HG02623 (cell line): ENCODE measurements at regions not wholly inside any gene's neighbourhood (a gene's known extent, or its start where the extent isn't known, plus 50 kb on each side); places are given as distances from the start of the nearest gene placed in this dataset.
"Not testable (repeated sequence)": the region's sequence is repeated elsewhere in the genome, so short reads cannot be mapped to it uniquely, and the experiment has no call there.

ENCODE experiments used
- ATAC-seq: cut with Tn5 transposase; IDR thresholded peaks from one replicate; pipeline ENCODE4 v1.9.1; 2021; ENCODE audit warnings: moderate library complexity; ENCODE audit not compliant: unreplicated experiment

DNA sequence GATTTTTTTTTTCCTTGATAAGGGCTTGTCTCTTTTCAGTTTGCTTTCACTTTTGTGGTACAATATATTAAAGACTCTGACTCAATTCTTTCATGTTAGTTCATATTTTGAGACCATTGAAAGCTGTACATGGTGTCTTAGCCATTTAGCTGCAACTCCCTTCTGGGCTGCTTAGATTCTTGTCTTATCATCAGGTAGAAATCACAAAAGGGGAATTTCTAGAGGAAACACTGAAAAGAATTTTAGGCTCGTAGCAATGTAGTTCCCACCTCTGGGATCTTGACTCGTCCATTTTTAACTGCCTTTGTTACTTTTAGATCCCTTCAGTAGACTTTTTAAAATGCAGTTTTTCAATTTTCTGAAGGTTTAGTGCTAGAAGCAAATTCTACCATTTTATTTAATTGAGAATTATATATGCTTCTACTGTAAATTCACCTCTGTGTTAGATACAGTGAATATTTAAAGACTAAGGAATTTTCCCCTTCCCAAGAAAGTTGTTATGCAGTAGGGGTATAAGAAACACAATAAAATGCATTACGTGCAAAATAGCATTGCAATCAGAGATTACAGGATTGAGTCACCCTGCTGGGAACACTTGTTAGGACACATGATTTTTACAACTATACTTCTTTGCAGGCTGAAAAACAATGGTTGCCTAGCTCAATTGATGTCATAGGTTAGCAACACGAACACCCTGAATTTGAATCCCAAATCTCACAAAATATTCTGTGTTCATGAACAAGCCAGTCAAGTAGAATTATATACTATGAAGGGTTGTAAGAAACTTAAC is 772.7 kb downstream of the PDCD6IP start:
- no peak for ATAC-seq

DNA sequence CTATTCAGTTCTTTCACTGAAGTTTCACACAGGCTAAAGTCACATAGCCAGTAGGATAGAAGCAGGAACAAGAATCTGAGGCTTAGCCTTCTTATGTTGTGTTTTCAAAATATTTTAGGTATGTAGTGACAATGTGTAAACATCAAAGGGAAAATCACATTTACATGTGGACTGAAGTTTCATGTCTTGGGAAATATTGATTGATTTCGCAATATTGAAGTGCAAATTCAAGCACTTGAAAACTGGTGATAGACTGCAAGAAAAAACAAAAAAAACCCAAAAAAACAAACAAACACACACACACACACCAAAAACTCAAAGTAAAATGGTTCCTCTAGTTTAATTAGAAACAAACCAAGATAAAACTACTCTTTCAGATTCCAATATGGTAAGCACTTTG is 773.3 kb downstream of the PDCD6IP start:
- no peak for ATAC-seq

DNA sequence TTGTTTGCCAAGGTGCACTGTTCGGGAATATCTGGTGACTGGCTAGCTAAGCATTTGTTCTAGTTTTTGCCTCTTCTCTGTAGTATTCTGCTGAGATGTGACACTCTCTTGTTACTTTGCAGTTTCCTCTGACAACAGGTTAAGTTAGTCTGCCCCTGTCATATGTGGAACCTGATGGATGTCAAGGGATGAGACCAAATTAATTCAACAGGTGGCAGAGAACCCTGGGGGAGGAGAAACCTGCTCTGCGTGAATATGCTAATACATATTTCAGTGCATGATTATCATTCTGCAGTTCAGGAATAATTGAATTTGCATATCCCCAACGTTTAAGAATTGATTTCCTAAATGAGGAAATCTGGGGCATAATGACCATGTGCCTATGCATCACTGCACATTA is 777.3 kb downstream of the PDCD6IP start:
- no peak for ATAC-seq

DNA sequence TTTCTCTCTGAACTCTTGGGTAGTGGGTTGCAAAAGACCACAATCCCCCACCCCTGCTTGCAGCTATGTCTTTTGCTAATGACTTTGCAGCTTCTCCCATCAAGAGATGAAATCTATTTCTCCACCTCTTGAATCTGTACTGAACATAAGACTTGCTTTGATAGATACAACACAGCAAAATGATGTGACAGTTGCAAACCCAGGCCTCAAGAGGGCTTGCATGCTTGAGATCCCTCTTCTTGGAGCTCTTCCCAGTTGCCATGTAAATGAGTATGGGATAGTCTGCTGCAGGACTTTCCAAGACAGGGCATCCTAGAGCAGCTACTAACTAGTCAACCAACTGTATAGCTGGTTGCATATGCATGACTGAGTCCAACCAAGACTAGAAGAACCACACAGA is 783.6 kb downstream of the PDCD6IP start:
- ATAC-seq = no peak

DNA sequence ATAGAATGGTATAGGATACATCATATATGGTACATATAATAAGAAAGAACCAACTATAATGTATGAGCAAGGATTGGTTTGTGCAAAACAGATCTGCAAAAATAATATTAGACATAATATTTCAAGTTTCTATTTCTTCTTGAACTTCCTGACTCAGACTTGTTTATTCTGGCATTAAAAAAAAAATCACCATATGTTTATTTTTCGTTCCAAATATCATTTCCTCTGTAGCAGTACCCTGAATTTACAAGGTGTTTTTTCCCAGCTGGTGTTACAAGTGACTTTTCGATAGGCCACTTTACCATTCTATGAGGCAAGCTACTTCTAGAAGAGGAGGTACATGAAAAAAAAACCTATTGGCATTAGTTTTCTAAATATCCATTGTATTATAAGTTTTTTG is 785.0 kb downstream of the PDCD6IP start:
- no peak for ATAC-seq

DNA sequence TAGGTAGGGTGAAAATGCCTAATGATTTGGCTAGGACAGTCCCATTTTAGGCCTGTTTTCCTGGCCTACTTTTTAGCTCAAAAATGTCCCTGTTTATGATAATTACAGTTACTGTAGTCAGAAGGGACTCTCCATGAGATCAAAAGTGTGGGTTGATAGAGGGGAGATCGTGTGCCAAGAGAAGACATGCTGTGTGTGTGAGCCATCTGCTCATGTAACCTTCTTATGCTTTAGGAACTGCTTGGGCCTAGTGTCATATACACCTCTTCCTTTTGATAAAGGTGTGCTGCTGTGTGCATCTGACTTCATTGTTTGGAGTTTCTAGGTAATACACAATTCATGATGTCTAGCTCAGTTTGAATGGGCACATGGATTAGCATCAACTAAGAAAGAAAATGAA is 786.5 kb downstream of the PDCD6IP start:
- ATAC-seq = no peak

DNA sequence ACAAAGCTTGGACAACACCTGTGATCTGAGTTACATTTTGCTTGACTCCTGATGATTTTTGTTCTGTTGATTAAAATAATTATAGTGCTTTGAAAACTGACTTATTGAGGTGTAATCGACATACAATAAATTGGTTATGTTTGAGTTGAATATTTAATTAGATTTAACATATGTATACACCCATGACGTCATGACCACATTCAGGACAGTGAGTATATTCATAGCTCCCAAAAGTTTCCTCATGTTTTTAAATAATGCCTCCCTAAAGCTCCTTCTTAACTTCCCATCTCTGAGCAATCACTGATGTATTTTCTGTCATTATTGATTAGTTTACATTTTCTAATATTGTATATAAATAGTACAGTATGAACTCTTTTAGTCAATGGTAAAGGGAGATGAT is 801.2 kb downstream of the PDCD6IP start:
- ATAC-seq = no peak

DNA sequence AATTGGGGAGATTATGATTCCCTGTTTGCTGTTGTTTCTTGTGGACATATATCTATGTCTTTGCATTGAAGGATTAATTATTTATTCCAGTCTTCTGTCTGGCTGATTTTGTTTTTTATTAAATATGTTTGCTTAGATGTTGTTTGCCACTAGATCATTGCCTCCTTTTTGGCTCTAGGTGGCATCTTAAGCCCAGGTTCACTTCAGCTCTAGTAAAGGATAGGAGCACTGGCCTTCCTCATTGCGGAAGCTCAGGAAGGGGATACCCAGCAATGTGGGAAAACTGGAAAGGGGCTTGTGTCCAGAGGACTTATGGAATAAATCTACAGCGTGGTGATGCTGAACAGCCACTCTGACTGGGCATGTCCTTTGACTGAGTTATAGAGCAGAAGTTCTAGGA is 821.6 kb downstream of the PDCD6IP start:
- no peak for ATAC-seq

DNA sequence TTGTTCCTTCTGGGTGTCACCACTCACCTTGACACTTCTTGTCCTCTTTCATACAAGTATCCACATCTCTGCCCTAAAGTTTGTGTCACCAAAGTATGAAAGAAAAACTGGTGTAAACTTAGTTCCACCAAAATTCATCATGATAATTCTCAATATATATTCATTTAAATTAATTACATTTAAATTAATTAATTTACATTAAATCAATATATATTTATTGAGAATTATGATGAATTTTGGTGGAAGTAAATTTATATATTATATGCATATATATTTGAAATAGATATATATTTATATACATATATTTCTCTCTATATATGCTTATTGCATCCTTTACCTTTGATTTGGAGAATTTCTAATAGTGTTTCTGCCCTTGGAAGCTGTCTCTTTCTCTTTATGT is 828.3 kb downstream of the PDCD6IP start:
- ATAC-seq = no peak

DNA sequence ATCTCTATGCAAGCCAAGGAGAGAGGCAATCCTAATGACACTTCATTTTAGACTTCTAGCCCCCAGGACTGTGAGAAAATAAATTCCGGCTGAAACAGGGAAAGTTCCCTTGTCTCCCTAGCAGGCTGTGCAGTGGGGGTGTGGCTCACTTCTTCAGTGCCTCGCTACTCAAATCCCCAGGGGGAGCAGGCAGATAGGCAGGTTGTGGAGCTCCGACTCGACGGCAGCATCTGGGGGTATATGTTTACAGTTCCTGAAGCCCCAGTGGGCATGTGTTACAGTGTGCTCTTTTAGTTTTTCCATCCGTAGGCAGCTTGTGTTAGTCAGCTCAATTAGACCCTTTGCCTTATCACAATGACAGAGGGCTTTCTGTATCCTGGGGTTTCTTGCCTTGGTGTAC is 836.5 kb downstream of the PDCD6IP start:
- no peak for ATAC-seq

DNA sequence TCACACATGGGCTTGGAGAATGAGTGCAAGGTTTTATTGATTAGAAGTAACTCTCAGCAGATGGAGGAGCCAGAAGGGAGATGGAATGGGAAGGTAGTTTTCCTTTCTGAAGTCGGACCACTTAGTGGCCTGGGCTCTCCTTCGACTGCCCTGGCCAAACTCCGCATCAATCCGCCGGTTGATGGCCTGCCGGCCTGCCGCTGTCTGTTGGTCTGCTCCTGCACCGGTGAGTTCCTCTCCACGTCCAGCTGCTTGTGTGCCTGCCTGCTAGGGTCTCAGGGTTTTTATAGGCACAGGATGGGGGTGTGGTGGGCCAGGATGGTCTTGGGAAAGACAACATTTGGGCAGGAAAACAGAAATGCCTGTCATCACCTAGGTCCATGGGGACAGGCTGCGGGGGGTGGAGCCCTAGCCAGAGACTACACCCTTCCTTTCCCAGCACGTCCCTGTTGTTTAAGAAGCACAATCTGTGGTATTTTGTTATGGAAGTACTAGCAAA is 837.0 kb downstream of the PDCD6IP start:
- ATAC-seq = no peak

DNA sequence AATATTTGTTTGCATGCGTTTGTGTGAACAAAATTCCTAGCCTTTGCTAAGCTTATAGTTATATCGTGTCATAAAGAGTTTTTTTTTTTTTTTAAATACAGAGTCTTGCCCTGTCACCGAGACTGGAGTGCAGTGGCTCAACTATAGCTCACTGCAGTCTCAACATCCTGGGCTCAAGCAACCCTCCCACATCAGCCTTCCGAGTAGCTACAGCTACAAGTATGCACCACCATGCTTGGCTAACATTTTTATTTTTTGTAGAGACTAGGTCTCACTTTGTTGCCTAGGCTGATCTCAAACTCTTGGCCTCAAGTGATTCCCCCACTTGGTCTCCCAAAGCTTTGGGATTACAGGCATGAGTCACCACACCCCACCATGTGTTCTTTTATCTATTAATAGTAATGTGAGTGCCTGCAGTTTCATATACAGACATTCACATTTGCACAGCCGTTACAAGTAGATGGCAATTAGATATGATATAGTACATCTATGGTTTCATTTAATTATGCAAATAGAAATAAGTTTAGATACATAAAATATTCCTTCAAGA is 848.6 kb downstream of the PDCD6IP start:
- no peak for ATAC-seq

DNA sequence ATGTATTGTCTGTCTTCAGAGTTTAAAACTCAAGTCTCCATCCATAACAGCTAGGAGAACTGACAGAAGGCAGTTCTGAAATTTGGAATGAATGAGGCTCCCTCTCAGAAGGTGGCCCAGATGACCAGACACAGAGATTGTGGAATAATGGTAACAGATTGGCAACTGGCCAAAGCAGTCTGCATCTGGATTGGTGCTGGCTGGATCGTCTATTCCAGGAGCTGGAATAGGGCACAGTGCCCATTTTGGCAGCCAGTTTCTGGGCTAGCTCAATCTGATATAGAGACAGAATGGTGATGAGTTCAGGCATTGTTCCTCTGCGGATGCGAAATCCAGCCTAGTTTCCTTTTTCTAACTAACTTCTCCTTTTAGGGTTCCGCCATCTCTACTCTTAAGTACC is 851.7 kb downstream of the PDCD6IP start:
- no peak for ATAC-seq

DNA sequence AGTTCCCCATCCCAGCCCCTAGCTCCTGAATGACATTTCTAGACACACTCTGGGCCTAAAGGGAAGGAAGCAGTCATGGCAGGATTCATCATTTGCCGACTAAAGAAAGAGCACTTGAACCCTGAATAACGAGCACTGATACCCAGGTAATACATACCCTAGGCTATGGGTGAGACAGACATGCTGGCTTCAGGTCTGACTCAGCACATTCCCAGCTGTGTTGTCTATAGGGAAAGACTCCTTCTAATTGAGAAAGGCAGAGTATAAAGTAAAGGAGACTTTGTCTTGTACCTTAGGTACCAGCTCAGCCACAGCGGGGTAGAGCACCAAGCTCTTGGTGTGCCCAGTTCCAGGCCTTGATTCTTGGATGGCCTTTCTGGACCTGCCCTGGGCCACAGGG is 870.5 kb downstream of the PDCD6IP start:
- no peak for ATAC-seq

DNA sequence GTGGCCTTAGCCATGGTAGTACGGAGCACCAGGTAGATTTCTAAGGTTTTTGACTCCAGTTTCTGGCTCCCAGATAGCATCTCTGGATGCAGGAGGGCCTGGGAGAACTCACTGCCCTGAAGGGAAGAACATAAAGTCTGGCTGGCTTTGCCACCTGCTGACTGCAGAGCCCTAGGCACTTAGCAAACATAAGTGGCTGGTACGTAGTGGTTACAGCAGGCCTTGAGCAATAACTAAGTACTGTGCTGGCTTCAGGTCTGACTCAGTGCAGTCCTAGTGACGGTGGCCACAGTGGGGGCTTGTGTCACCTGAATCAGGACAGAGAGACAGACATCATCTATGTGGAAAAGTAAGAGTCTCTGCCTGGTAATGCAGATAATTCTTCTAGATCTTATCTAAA is 871.1 kb downstream of the PDCD6IP start:
- ATAC-seq = no peak

DNA sequence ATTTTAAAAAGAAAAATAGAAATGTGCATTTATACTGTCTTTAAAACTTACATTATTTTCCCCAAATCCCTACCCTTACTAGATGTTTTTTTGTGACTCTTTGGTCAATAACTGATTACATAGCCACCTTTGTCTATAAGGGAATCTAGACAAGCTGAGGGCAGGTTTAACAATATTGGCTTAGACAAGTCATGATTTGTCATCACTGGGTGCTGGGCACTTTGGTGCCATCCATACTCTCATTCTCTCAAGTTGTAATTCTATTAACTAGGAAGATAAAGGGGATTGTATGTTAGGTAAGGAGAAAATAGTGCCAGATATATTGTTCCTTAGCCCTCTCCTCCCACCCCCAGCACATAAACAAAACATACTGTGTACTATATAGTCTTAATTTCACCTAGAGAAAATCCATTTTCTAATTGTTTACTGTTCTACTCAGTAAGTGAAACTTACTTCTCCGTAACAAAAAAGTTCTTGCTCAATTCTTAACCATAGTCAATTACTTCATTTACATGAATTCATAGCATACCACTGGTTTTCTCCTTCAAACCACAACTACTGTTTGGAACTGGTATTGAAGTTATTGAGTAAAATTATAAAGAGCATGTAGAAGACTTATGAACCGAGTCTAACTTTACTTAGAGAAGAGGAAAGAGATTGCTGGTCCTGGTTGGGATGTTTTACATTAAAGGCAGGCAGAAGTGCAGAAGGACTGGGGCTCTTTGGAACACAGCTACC is 877.1 kb downstream of the PDCD6IP start:
- no peak for ATAC-seq

DNA sequence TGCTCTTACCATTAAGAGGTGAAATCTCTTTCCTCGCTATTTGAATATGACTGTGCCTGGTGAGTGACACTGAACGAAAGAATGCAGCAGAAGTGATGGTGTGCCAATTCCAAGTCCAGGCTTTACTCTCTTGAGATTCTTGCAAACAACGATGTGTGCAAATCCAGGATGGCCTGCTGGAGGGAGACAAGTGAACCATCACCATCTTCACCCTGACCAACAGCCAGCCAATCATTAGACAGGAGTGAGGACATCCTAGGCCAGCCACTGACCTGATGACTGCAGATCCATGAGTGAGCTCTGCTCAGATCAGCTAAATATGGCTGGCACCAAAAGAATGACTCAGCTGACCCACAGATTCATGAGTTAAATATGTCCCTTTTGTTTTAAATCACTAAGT is 878.0 kb downstream of the PDCD6IP start:
- no peak for ATAC-seq

DNA sequence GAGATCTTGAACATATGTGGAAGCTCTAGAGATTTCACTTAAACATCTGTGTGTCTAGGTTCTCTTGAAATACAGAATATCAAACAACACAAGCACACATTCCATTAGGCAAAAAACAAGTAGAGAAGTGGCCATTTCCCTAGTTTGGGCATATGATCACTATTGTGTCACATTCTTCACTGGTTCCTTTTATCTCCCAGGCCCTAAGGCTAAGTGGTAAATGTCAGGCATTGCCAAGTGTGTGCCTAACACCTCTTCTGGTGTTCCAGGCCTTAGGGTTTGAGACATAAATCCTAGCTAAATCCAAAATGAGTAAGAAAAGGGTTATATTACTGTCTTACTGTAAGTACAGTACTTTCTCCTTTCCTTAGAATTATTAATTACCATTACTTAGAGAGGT is 880.1 kb downstream of the PDCD6IP start:
- no peak for ATAC-seq

DNA sequence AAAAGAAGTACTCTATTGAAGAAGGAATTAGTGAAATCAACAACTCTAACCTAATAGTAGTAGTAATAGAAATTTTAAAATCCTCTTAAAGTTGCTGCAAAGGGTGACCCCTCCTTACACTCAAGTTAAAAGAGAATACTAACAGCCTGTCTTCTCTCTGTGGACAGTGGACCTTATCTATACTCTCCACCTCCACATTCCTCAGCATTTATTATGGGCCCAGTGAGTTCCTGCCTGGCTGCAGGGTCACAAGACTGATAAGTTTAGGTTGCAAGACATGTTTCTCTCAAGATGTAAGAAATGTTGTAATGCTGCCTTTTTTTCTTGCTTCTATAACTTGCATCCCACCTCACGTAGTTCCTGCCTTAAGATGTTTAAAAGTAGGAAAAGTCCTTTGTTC is 880.6 kb downstream of the PDCD6IP start:
- not testable (repeated sequence) for ATAC-seq

DNA sequence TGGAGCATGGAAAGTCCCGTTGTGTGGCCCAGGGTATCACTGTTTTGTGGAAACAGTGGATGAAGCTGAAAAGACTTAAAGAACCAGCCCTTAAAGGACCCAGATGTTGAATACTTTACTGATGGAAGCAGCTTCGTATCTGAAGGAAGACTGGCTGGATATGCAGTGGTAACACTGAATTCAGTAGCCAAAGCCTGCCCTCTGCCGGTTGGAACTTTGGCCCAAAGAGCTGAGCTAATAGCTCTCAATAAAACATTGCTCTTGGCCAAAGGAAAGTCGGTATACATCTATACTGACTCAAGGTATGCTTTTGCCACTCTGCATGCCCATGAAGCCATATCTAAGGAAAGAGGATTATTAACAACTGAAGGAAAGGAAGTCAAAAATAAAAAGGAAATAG is 885.4 kb downstream of the PDCD6IP start:
- no peak for ATAC-seq

DNA sequence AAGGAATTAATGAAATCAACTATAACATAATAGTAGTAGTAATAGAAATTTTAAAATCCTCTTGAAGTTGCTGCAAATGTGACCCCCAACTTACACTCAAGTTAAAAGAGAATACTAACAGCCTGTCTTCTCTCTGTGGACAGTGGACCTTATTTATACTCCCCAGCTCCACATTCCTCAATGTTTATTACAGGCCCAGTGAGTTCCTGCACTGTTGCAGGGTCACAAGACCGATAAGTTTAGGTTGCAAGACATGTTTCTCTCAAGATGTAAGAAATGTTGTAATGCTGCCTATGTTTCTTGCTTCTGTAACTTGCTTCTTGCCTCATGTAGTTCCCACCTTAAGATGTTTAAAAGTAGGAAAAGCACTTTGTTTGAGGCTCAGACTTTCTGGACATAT is 888.1 kb downstream of the PDCD6IP start:
- ATAC-seq = no peak

DNA sequence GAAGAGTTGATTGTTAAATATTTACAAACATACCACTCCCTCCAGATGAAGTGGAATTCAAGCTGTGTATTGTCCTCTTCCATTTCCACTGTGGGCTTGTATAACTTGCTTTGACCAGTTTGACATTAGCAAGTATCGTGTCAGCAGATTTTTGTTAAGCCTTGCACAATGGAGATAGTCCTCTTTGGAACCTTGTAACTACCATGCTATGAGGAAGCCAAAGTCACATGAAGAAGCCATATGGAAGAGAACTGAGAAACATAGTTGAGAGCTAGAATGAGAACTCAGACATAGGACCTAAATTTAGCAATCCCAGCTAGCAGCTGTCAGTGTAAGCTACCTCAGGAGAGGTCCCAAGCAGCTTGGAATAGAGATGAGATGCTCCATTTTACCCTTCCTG is 889.2 kb downstream of the PDCD6IP start:
- no peak for ATAC-seq
